Astrocyte (in vitro differentiated cells and primary cell): ENCODE measurements at regions not wholly inside any gene's neighbourhood (a gene's known extent, or its start where the extent isn't known, plus 50 kb on each side); places are given as distances from the start of the nearest gene placed in this dataset.

Experiments used
- EZH2 ChIP-seq: IDR thresholded peaks from 2 replicates; pipeline ENCODE4 v1.6.1; 2012; ENCODE audit warnings: mild to moderate bottlenecking, low read length, inconsistent platforms; ENCODE audit not compliant: insufficient read depth
- TF ChIP-seq, protein P1 (sequence below): IDR thresholded peaks from 2 replicates; pipeline ENCODE4 v1.5.1; 2011; ENCODE audit warnings: low read depth, mild to moderate bottlenecking, inconsistent platforms, low read length, moderate library complexity; ENCODE audit not compliant: insufficient read depth

- TF ChIP-seq, protein P1, sequence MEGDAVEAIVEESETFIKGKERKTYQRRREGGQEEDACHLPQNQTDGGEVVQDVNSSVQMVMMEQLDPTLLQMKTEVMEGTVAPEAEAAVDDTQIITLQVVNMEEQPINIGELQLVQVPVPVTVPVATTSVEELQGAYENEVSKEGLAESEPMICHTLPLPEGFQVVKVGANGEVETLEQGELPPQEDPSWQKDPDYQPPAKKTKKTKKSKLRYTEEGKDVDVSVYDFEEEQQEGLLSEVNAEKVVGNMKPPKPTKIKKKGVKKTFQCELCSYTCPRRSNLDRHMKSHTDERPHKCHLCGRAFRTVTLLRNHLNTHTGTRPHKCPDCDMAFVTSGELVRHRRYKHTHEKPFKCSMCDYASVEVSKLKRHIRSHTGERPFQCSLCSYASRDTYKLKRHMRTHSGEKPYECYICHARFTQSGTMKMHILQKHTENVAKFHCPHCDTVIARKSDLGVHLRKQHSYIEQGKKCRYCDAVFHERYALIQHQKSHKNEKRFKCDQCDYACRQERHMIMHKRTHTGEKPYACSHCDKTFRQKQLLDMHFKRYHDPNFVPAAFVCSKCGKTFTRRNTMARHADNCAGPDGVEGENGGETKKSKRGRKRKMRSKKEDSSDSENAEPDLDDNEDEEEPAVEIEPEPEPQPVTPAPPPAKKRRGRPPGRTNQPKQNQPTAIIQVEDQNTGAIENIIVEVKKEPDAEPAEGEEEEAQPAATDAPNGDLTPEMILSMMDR: no peak
- TF ChIP-seq EZH2: no peak
These were observed 126.8 kb upstream of the UNC5C start for GRCh38 chr4:95675623-95676022.
